ENCODE measurements at regions not wholly inside any gene's neighbourhood (a gene's known extent, or its start where the extent isn't known, plus 50 kb on each side); places are given as distances from the start of the nearest gene placed in this dataset.

GRCh38 chr6:12354499-12354898 lies 64.3 kb downstream of the EDN1 start:
- TF ChIP-seq EZH2phosphoT487 (IDR thresholded peaks at IDR 0.05; ENCODE audit: borderline replicate concordance, low read depth, low read length) = no peak
- no peak for TF ChIP-seq CTCF (conservative IDR thresholded peaks at IDR 0.05; ENCODE audit: low read length)

Data from OCI-LY7 (cell line).